ENCODE measurements at regions not wholly inside any gene's neighbourhood (a gene's known extent, or its start where the extent isn't known, plus 50 kb on each side); places are given as distances from the start of the nearest gene placed in this dataset.

GRCh38 chr14:22486675-22487074 lies 102.3 kb downstream of the DAD1 start:
- no peaks in the 10 kb centered on the region for H3K27me3 ChIP-seq (ENCODE audit: insufficient read depth, low read depth, severe bottlenecking)
- H3K4me3 ChIP-seq (ENCODE audit: low read depth, low read length), result no peak overlapping the region
- TF ChIP-seq, protein P1, sequence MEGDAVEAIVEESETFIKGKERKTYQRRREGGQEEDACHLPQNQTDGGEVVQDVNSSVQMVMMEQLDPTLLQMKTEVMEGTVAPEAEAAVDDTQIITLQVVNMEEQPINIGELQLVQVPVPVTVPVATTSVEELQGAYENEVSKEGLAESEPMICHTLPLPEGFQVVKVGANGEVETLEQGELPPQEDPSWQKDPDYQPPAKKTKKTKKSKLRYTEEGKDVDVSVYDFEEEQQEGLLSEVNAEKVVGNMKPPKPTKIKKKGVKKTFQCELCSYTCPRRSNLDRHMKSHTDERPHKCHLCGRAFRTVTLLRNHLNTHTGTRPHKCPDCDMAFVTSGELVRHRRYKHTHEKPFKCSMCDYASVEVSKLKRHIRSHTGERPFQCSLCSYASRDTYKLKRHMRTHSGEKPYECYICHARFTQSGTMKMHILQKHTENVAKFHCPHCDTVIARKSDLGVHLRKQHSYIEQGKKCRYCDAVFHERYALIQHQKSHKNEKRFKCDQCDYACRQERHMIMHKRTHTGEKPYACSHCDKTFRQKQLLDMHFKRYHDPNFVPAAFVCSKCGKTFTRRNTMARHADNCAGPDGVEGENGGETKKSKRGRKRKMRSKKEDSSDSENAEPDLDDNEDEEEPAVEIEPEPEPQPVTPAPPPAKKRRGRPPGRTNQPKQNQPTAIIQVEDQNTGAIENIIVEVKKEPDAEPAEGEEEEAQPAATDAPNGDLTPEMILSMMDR (IDR thresholded peaks at IDR 0.05; ENCODE audit: low read depth, low read length), result no peak
- H3K27ac ChIP-seq, result no peak overlapping the region
- no peaks in the 10 kb centered on the region for H3K36me3 ChIP-seq
- H3K9me3 ChIP-seq (ENCODE audit: severe bottlenecking), result no peaks in the 10 kb centered on the region
- no peak for DNase-seq

- no peak for DNase-seq
- Histone ChIP-seq H3K36me3 (no peaks in the 10 kb centered on the region), H3K4me3 (ENCODE audit: low read depth, low read length) (no peak overlapping the region), H3K27me3 (ENCODE audit: insufficient read depth, low read depth, severe bottlenecking) (no peaks in the 10 kb centered on the region), H3K9me3 (ENCODE audit: severe bottlenecking) (no peaks in the 10 kb centered on the region), H3K27ac (no peak overlapping the region)
- TF ChIP-seq, protein P1 (IDR thresholded peaks at IDR 0.05; ENCODE audit: low read depth, low read length), result no peak
Observed at GRCh38 chr14:22485649-22486048, 103.4 kb downstream of the DAD1 start.

DNA sequence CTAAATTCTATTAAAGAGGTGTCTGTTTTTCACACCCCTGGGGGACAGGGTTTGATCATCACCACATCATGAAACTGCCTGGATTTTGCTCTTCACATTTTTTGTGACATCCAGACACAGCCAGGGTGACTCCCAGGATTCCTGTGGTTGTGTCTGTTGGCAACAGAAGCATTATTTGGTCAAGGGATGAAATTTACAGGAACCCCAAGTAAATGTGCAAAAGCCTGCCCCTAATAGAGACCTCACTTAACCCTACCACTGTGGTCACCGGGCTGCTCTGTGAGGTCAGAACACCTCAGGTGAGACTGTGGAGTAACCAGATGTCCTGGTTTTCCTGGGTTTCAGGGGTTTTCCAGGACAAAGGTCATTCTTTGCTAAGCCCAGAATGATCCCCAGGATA lies 103.8 kb downstream of the DAD1 start:
- TF ChIP-seq, protein P1 (IDR thresholded peaks at IDR 0.05; ENCODE audit: low read depth, low read length), result no peak
- DNase-seq, result peak; percentile 38
- Histone ChIP-seq H3K36me3 (no peaks in the 10 kb centered on the region), H3K27me3 (ENCODE audit: insufficient read depth, low read depth, severe bottlenecking) (no peaks in the 10 kb centered on the region), H3K9me3 (ENCODE audit: severe bottlenecking) (no peaks in the 10 kb centered on the region), H3K4me3 (ENCODE audit: low read depth, low read length) (no peak overlapping the region), H3K27ac (no peak overlapping the region)

GRCh38 chr14:22484632-22485031 lies 104.4 kb downstream of the DAD1 start:
- Histone ChIP-seq H3K36me3 (no peaks in the 10 kb centered on the region), H3K27me3 (ENCODE audit: insufficient read depth, low read depth, severe bottlenecking) (no peaks in the 10 kb centered on the region), H3K27ac (no peak overlapping the region), H3K9me3 (ENCODE audit: severe bottlenecking) (no peaks in the 10 kb centered on the region), H3K4me3 (ENCODE audit: low read depth, low read length) (no peak overlapping the region)
- no peak for DNase-seq
- TF ChIP-seq, protein P1 (IDR thresholded peaks at IDR 0.05; ENCODE audit: low read depth, low read length), result no peak

DNA sequence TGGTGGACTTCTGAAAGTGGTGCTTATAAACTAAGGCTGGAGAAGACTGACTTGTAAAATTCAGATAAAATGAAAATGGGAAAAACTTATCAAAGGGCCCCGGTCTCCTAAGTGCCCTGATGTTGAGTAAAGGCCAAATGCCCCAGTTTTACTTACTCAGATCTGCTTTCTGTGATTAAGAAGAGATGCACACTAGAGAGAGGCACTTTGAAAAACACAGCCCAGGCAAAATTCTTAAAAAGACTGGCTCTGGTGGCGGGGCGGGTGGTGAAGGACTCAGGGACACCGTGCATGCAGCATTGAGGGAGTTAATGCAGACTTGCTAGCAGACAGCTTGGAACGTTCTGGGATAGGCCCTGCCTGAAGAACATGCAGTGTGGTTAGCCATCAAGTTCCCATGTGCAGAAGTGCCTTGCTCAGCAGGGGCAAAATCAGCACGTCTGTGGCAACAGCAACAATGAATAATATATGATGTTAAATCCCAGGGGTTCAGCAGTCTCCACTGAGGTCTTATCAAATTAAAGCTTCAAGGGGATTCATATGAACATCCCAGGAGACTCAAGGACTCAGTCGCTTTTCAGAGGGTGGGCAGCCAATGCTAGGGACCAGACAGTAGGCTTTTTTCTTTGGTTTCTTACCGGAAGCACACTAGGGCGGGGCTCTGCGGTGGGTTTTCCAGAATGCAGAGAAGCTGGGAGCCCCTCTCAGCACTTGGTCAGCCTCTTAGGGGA lies 105.0 kb downstream of the DAD1 start:
- H3K9me3 ChIP-seq (ENCODE audit: severe bottlenecking), result no peaks in the 10 kb centered on the region
- H3K36me3 ChIP-seq, result no peaks in the 10 kb centered on the region
- no peak overlapping the region for H3K4me3 ChIP-seq (ENCODE audit: low read depth, low read length)
- no peaks in the 10 kb centered on the region for H3K27me3 ChIP-seq (ENCODE audit: insufficient read depth, low read depth, severe bottlenecking)
- H3K27ac ChIP-seq, result no peak overlapping the region
- TF ChIP-seq, protein P1 (IDR thresholded peaks at IDR 0.05; ENCODE audit: low read depth, low read length), result no peak
- no peak for DNase-seq
